Fibroblast of upper back skin (primary cell): ENCODE measurements at regions not wholly inside any gene's neighbourhood (a gene's known extent, or its start where the extent isn't known, plus 50 kb on each side); places are given as distances from the start of the nearest gene placed in this dataset.

ENCODE experiments used
- DNase-seq: peaks from one replicate; pipeline ENCODE4 v3.0.0-alpha.2; 2013

- DNase-seq: peak; percentile 81
Observed at GRCh38 chr4:138919094-138919936, 96.3 kb upstream of the NOCT start.

- no peak for DNase-seq
Observed at GRCh38 chr4:138918169-138918869, 97.3 kb upstream of the NOCT start.

GRCh38 chr4:138916763-138917162, 98.8 kb upstream of the NOCT start:
- no peak for DNase-seq

- DNase-seq: no peak
Observed at GRCh38 chr4:138915756-138916155, 99.8 kb upstream of the NOCT start.

- no peak for DNase-seq
Observed at GRCh38 chr4:138912704-138913340, 102.8 kb upstream of the NOCT start.

- no peak for DNase-seq
Observed at GRCh38 chr4:138911909-138912703, 103.5 kb upstream of the NOCT start.

- DNase-seq: peak; percentile 16
Observed at GRCh38 chr4:138910914-138911336, 104.7 kb upstream of the NOCT start.

- DNase-seq: no peak
Observed at GRCh38 chr4:138910195-138910913, 105.2 kb upstream of the NOCT start.

GRCh38 chr4:138909587-138909986, 106.0 kb upstream of the NOCT start:
- no peak for DNase-seq

- no peak for DNase-seq
Observed at GRCh38 chr4:138908134-138908533, 107.4 kb upstream of the NOCT start.

- DNase-seq: no peak
Observed at GRCh38 chr4:138907174-138907573, 108.4 kb upstream of the NOCT start.

GRCh38 chr4:138904793-138905192, 110.8 kb upstream of the NOCT start:
- DNase-seq: no peak

- no peak for DNase-seq
Observed at GRCh38 chr4:138903185-138903584, 112.4 kb upstream of the NOCT start.

GRCh38 chr4:138902705-138903104, 112.9 kb upstream of the NOCT start:
- DNase-seq: no peak

GRCh38 chr4:138901177-138901576, 114.4 kb upstream of the NOCT start:
- DNase-seq: no peak

GRCh38 chr4:138899999-138900398, 115.6 kb upstream of the NOCT start:
- no peak for DNase-seq

GRCh38 chr4:138898282-138898681, 117.3 kb upstream of the NOCT start:
- peak; percentile 38 for DNase-seq

- DNase-seq: peak; percentile 74
Observed at GRCh38 chr4:138897811-138898226, 117.8 kb upstream of the NOCT start.

- DNase-seq: no peak
Observed at GRCh38 chr4:138894709-138895108, 120.9 kb upstream of the NOCT start.

GRCh38 chr4:138894011-138894410, 121.6 kb upstream of the NOCT start:
- no peak for DNase-seq

GRCh38 chr4:138892483-138893407, 122.8 kb upstream of the NOCT start:
- DNase-seq: peak; percentile 20
